Panc1 (cell line): ENCODE measurements at regions not wholly inside any gene's neighbourhood (a gene's known extent, or its start where the extent isn't known, plus 50 kb on each side); places are given as distances from the start of the nearest gene placed in this dataset.
A peak's percentile ranks its signal among the peaks of the same experiment; 100 is the strongest.

Source experiments
- ATAC-seq: fragments of 200-7000 bp; cut with Tn5 transposase; 2 replicates; pipeline ENCODE4 v1.9.1; 2020; ENCODE audit warnings: mild to moderate bottlenecking, moderate library complexity
- BruUV-seq: library from RNA; stranded (reverse); fragments of 400-500 nt; replicated peaks from 2 replicates; lab custom pipeline; 2021; lab: Mats Ljungman, UMichigan
- CTCF ChIA-PET: fragments of 300-600 bp; sonication (Branson Sonifier 250); formaldehyde crosslinking; loops from one replicate; lab custom pipeline; 2022; ENCODE audit warnings: antibody characterized with exemption; lab: Charles Lee
- POLR2A ChIA-PET: fragments of 300-600 bp; sonication (Branson Sonifier 250); formaldehyde crosslinking; loops from one replicate; lab custom pipeline; 2022; ENCODE audit warnings: antibody characterized with exemption; lab: Charles Lee
- DNase-seq: peaks from one replicate; pipeline ENCODE4 v3.0.0-alpha.2; 2010; ENCODE audit warnings: low read depth, low spot score
- H3K27ac ChIP-seq: 2 replicates; pipeline ENCODE4 v1.5.1; 2011; ENCODE audit warnings: mild to moderate bottlenecking, low read length, inconsistent platforms
- H3K27me3 ChIP-seq: fragments of 200-500 bp; sonication (Bioruptor generic); 2 replicates; pipeline ENCODE4 v1.6.0; 2014; ENCODE audit warnings: low read length, inconsistent platforms; ENCODE audit not compliant: control insufficient read depth, insufficient read depth
- H3K36me3 ChIP-seq: fragments of 200-500 bp; sonication (Bioruptor generic); 2 replicates; pipeline ENCODE4 v1.5.1; 2014; ENCODE audit warnings: inconsistent platforms, mild to moderate bottlenecking, low read length, moderate library complexity; ENCODE audit not compliant: control insufficient read depth, insufficient read depth
- H3K4me1 ChIP-seq: 2 replicates; pipeline ENCODE4 v1.5.1; 2011; ENCODE audit warnings: inconsistent platforms, mild to moderate bottlenecking, low read length, moderate library complexity; ENCODE audit not compliant: control insufficient read depth, insufficient read depth
- H3K4me3 ChIP-seq, 2 experiments: 2 replicates each; pipeline ENCODE4 v1.5.1; 2011 to 2012; ENCODE audit warnings: low read depth in 2 of 2, low read length in 2 of 2, mild to moderate bottlenecking in 2 of 2, inconsistent platforms in 1 of 2, moderate library complexity in 1 of 2
- H3K9me3 ChIP-seq: fragments of 200-500 bp; sonication (Bioruptor generic); 2 replicates; pipeline ENCODE4 v1.5.1; 2014; ENCODE audit warnings: low read depth, mild to moderate bottlenecking, inconsistent platforms, low read length, moderate library complexity; ENCODE audit not compliant: control insufficient read depth, insufficient read depth
- TCF7L2 ChIP-seq: IDR thresholded peaks from 2 replicates; pipeline ENCODE4 v1.6.1; 2011; ENCODE audit warnings: mild to moderate bottlenecking, low read depth, low read length, inconsistent platforms
- in situ Hi-C: cut with HindIII; loops from 2 replicates; pipeline ENCODE4 v1.10.0; 2016; ENCODE audit warnings: low sequenced_read_pairs, low pct_unique_long_range_greater_than_20kb
- intact Hi-C: fragments of 100-400 bp; cut with micrococcal nuclease; formaldehyde crosslinking; loops from one replicate; pipeline ENCODE4 v1.10.0; 2022; ENCODE audit not compliant: unreplicated experiment
- TF ChIP-seq, protein P1 (sequence below): fragments of 450-650 bp; IDR thresholded peaks from 2 replicates; pipeline ENCODE4 v1.5.1; 2017; ENCODE audit warnings: mild to moderate bottlenecking
- TF ChIP-seq, protein P2 (sequence below), 2 experiments: IDR thresholded peaks; 2 replicates each; pipeline ENCODE4 v1.6.1; 2011 to 2012; ENCODE audit warnings: low read depth in 2 of 2, control low read depth in 1 of 2, low read length in 1 of 2, mild to moderate bottlenecking in 1 of 2, moderate library complexity in 1 of 2; ENCODE audit not compliant: insufficient read depth in 1 of 2

DNA sequence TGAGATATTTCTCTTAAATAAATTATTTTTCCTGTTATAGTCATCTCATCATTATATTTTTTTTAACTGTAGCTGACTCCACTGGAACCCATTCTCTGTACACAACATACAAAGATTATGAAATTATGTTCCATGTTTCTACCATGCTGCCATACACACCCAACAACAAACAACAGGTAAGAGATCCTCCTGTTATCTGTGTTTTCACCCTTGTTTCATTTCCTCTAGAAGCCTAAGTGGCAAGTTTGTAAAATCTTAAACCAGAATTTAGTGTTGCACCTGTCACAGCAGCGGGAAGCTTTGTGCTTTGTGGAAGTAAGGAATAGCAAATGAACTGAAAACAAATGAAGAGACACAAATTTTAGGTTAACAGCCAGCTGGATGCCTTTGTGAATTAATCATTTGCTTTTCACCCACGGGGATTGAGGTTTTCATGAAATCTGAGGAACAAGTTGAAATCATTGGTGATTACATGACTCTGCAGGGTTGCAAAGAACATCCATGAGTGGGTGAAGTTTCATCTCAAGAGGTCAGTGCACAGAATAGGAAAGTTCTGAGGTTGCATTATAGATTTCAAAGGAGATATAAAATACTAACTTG, 273.9 kb upstream of the RGS6 start:
- Histone ChIP-seq H3K9me3 (no peaks in the 10 kb centered on the region), H3K4me1 (no peaks in the 10 kb centered on the region; the same call in 1 of the 2 replicates), H3K27me3 (no peaks in the 10 kb centered on the region), H3K4me3 (no peak overlapping the region), H3K36me3 (no peaks in the 10 kb centered on the region; the same call in 1 of the 2 replicates), H3K27ac (no peak overlapping the region)
- intact Hi-C loops (no loop called here), in situ Hi-C loops (no loop called here)
- ATAC-seq, result no peak
- ChIA-PET CTCF (no interaction called here), POLR2A (no interaction called here)
- no peak for DNase-seq
- TF ChIP-seq, protein P1, sequence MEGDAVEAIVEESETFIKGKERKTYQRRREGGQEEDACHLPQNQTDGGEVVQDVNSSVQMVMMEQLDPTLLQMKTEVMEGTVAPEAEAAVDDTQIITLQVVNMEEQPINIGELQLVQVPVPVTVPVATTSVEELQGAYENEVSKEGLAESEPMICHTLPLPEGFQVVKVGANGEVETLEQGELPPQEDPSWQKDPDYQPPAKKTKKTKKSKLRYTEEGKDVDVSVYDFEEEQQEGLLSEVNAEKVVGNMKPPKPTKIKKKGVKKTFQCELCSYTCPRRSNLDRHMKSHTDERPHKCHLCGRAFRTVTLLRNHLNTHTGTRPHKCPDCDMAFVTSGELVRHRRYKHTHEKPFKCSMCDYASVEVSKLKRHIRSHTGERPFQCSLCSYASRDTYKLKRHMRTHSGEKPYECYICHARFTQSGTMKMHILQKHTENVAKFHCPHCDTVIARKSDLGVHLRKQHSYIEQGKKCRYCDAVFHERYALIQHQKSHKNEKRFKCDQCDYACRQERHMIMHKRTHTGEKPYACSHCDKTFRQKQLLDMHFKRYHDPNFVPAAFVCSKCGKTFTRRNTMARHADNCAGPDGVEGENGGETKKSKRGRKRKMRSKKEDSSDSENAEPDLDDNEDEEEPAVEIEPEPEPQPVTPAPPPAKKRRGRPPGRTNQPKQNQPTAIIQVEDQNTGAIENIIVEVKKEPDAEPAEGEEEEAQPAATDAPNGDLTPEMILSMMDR, result no peak
- TF ChIP-seq, protein P2, sequence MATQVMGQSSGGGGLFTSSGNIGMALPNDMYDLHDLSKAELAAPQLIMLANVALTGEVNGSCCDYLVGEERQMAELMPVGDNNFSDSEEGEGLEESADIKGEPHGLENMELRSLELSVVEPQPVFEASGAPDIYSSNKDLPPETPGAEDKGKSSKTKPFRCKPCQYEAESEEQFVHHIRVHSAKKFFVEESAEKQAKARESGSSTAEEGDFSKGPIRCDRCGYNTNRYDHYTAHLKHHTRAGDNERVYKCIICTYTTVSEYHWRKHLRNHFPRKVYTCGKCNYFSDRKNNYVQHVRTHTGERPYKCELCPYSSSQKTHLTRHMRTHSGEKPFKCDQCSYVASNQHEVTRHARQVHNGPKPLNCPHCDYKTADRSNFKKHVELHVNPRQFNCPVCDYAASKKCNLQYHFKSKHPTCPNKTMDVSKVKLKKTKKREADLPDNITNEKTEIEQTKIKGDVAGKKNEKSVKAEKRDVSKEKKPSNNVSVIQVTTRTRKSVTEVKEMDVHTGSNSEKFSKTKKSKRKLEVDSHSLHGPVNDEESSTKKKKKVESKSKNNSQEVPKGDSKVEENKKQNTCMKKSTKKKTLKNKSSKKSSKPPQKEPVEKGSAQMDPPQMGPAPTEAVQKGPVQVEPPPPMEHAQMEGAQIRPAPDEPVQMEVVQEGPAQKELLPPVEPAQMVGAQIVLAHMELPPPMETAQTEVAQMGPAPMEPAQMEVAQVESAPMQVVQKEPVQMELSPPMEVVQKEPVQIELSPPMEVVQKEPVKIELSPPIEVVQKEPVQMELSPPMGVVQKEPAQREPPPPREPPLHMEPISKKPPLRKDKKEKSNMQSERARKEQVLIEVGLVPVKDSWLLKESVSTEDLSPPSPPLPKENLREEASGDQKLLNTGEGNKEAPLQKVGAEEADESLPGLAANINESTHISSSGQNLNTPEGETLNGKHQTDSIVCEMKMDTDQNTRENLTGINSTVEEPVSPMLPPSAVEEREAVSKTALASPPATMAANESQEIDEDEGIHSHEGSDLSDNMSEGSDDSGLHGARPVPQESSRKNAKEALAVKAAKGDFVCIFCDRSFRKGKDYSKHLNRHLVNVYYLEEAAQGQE (IDR thresholded peaks at IDR 0.05; ENCODE audit: insufficient read depth in 1 of 2, low read depth in 2 of 2, low read length in 1 of 2), result no peak
- BruUV-seq, result no TSS peak

DNA sequence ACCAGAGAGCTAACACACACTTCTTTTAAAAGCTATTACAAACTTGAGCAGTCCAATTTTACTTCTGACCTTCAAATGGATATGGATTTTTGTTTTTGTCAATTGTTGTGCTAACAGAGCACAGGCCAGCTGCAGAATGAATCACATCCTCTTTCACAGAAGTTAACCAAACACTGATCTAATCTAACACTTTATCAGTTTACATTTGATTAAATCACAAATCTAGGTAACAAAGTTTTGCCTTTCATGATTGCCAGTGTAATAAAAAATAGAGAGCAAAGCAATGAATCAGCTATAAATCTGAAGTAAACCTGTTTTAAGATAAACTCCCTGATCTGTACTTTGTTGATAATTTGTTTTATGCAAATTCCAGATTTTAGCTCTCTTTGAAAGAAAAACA, 273.1 kb upstream of the RGS6 start:
- ChIA-PET CTCF (no interaction called here), POLR2A (interaction anchor here (0.6 kb wide), 1 partner anchor 157 kb away, joined by 3 read pairs; no protein-coding TSS in a partner anchor)
- in situ Hi-C loops, result no loop called here
- intact Hi-C loops, result no loop called here
- no peaks in the 10 kb centered on the region; the same call in 1 of the 2 replicates for H3K4me1 ChIP-seq
- ATAC-seq (peak; percentile 65; the same call in 1 of the 2 replicates), DNase-seq (no peak)
- peak; percentile 92 for TF ChIP-seq TCF7L2
- TF ChIP-seq, protein P2 (IDR thresholded peaks at IDR 0.05; ENCODE audit: insufficient read depth in 1 of 2, low read depth in 2 of 2, low read length in 1 of 2), result no peak
- no TSS peak for BruUV-seq
- H3K4me3 ChIP-seq, result no peak overlapping the region
- H3K9me3 ChIP-seq, result no peaks in the 10 kb centered on the region
- H3K27me3 ChIP-seq, result no peaks in the 10 kb centered on the region
- no peaks in the 10 kb centered on the region; the same call in 1 of the 2 replicates for H3K36me3 ChIP-seq
- H3K27ac ChIP-seq, result no peak overlapping the region
